GM12878 (cell line): ENCODE measurements at regions not wholly inside any gene's neighbourhood (a gene's known extent, or its start where the extent isn't known, plus 50 kb on each side); places are given as distances from the start of the nearest gene placed in this dataset.

Experiments
- ATAC-seq: fragments of 200-7000 bp; cut with Tn5 transposase; 3 replicates; pipeline ENCODE4 v1.9.1; 2020; ENCODE audit warnings: mild to moderate bottlenecking, moderate library complexity
- BruUV-seq: library from RNA; stranded (reverse); fragments of 400-500 nt; replicated peaks from 2 replicates; lab custom pipeline; 2021; lab: Mats Ljungman, UMichigan
- CTCF ChIA-PET: fragments of 300-600 bp; sonication (Branson Sonifier 250); formaldehyde crosslinking; extraction: SDS; loops from one replicate; lab custom pipeline; 2021; ENCODE audit warnings: inconsistent platforms; lab: Yijun Ruan, JAX
- POLR2A ChIA-PET: fragments of 350-600 bp; formaldehyde crosslinking; extraction: SDS; loops from one replicate; lab custom pipeline; 2021; ENCODE audit warnings: inconsistent platforms; lab: Charles Lee
- RAD21 ChIA-PET: fragments of 300-600 bp; sonication (Branson Sonifier 250); formaldehyde crosslinking; loops from one replicate; lab custom pipeline; 2023; ENCODE audit warnings: antibody characterized with exemption; ENCODE audit not compliant: unreplicated experiment; lab: Charles Lee
- SMC1A ChIA-PET: fragments of 300-600 bp; sonication (Branson Sonifier 250); formaldehyde crosslinking; loops from one replicate; lab custom pipeline; 2023; ENCODE audit not compliant: unreplicated experiment, uncharacterized antibody; lab: Charles Lee
- DNase-seq: peaks from one replicate; pipeline ENCODE4 v3.0.0-alpha.2; 2011; ENCODE audit warnings: low read depth, low spot score
- FAIRE-seq: peaks from 3 replicates; lab custom pipeline; 2011; peaks lifted over from hg19 to GRCh38; lab: Jason Lieb, UNC
- H2AFZ ChIP-seq: 2 replicates; pipeline ENCODE4 v1.6.0; 2011; ENCODE audit warnings: low read depth, low read length, control low read depth; ENCODE audit not compliant: control insufficient read depth
- H3K27ac ChIP-seq: 2 replicates; pipeline ENCODE4 v1.5.1; 2011; ENCODE audit warnings: control low read depth; ENCODE audit not compliant: control insufficient read depth, insufficient read depth
- H3K27me3 ChIP-seq, 2 experiments: replicated peaks in 1 of 2; 2 replicates each; pipeline versions ENCODE4 v1.6.0 to v1.6.1; 2011; ENCODE audit warnings: low read length in 1 of 2; ENCODE audit not compliant: control insufficient read depth in 2 of 2, insufficient read depth in 2 of 2
- H3K36me3 ChIP-seq, 2 experiments: 2 replicates each; pipeline ENCODE4 v1.5.1; 2011; ENCODE audit warnings: low read length in 1 of 2; ENCODE audit not compliant: control insufficient read depth in 2 of 2, insufficient read depth in 2 of 2
- H3K4me1 ChIP-seq: 2 replicates; pipeline ENCODE4 v1.6.1; 2011; ENCODE audit warnings: mild to moderate bottlenecking, low read length, moderate library complexity, mixed read lengths; ENCODE audit not compliant: control insufficient read depth, insufficient read depth
- H3K4me2 ChIP-seq: 2 replicates; pipeline ENCODE4 v1.6.0; 2011; ENCODE audit warnings: control low read depth; ENCODE audit not compliant: control insufficient read depth, insufficient read depth
- H3K4me3 ChIP-seq: fragments of 200-600 bp; sonication (generic); 2 replicates; pipeline ENCODE4 v1.5.1; 2016
- H3K79me2 ChIP-seq: 2 replicates; pipeline ENCODE4 v1.6.0; 2011; ENCODE audit warnings: low read length; ENCODE audit not compliant: control insufficient read depth, insufficient read depth
- H3K9ac ChIP-seq: 2 replicates; pipeline ENCODE4 v1.8.0; 2011; ENCODE audit warnings: low read length, control low read depth, mixed read lengths; ENCODE audit not compliant: control insufficient read depth, insufficient read depth
- H3K9me3 ChIP-seq: replicated peaks from 3 replicates; pipeline ENCODE4 v1.5.1; 2011; ENCODE audit warnings: mild to moderate bottlenecking, low read length; ENCODE audit not compliant: control insufficient read depth, insufficient read depth
- H4K20me1 ChIP-seq: 2 replicates; pipeline ENCODE4 v1.6.0; 2011; ENCODE audit not compliant: control insufficient read depth, insufficient read depth
- CREM ChIP-seq: IDR thresholded peaks from 2 replicates; pipeline ENCODE4 v1.6.1; 2014; ENCODE audit warnings: antibody characterized with exemption, low read depth
- EZH2 ChIP-seq: IDR thresholded peaks from 2 replicates; pipeline ENCODE4 v1.6.1; 2012; ENCODE audit warnings: low read depth, mild to moderate bottlenecking, control low read depth, inconsistent platforms, low read length, borderline replicate concordance; ENCODE audit not compliant: control insufficient read depth
- HDAC6 ChIP-seq: fragments of 200-600 bp; sonication (generic); IDR thresholded peaks from one replicate; pipeline ENCODE4 v1.8.0; 2017; ENCODE audit warnings: antibody characterized with exemption; ENCODE audit not compliant: unreplicated experiment
- IRF4 ChIP-seq: IDR thresholded peaks from 2 replicates; pipeline ENCODE4 v1.6.1; 2011; ENCODE audit warnings: low read depth, low read length
- JUND ChIP-seq: IDR thresholded peaks from 2 replicates; pipeline ENCODE4 v1.6.1; 2012; ENCODE audit warnings: low read depth, mild to moderate bottlenecking, low read length, improper control_type of control experiment, moderate library complexity
- MEF2A ChIP-seq: IDR thresholded peaks from 2 replicates; pipeline ENCODE4 v1.6.1; 2011; ENCODE audit warnings: low read depth, mild to moderate bottlenecking, low read length, moderate library complexity; ENCODE audit not compliant: insufficient read depth
- NKRF ChIP-seq: fragments of 450-650 bp; conservative IDR thresholded peaks from 2 replicates; pipeline ENCODE4 v1.6.1; 2017; ENCODE audit warnings: mild to moderate bottlenecking, moderate library complexity
- POLR2AphosphoS2 ChIP-seq: IDR thresholded peaks from 2 replicates; pipeline ENCODE4 v1.6.1; 2011; ENCODE audit warnings: low read depth, mild to moderate bottlenecking, low read length, improper control_type of control experiment, moderate library complexity
- RBBP5 ChIP-seq: fragments of 200-600 bp; sonication (generic); conservative IDR thresholded peaks from 2 replicates; pipeline ENCODE4 v1.6.1; 2016
- RCOR1 ChIP-seq: conservative IDR thresholded peaks from 2 replicates; pipeline ENCODE4 v1.6.1; 2012; ENCODE audit warnings: low read depth, low read length, improper control_type of control experiment
- SKIL ChIP-seq: fragments of 450-650 bp; IDR thresholded peaks from 2 replicates; pipeline ENCODE4 v1.6.1; 2017; ENCODE audit warnings: mild to moderate bottlenecking, low read depth, inconsistent platforms; ENCODE audit not compliant: poor library complexity, severe bottlenecking
- STAT3 ChIP-seq: IDR thresholded peaks from 2 replicates; pipeline ENCODE4 v1.6.1; 2011; ENCODE audit warnings: low read depth, low read length, improper control_type of control experiment
- TCF12 ChIP-seq: IDR thresholded peaks from 2 replicates; pipeline ENCODE4 v1.6.1; 2011; ENCODE audit warnings: low read depth, mild to moderate bottlenecking, low read length
- WRNIP1 ChIP-seq: IDR thresholded peaks from 2 replicates; pipeline ENCODE4 v1.6.1; 2011; ENCODE audit warnings: low read depth, low read length, improper control_type of control experiment, borderline replicate concordance
- ZNF274 ChIP-seq: IDR thresholded peaks from one replicate; pipeline ENCODE4 v1.8.0; 2011; ENCODE audit not compliant: insufficient read length, insufficient read depth
- ZNF622 ChIP-seq: fragments of 450-650 bp; IDR thresholded peaks from 2 replicates; pipeline ENCODE4 v1.6.1; 2017; ENCODE audit warnings: mild to moderate bottlenecking, inconsistent platforms
- WGBS: methylation state at CpG from one replicate; pipeline ENCODE4 v1.1.6; 2016; ENCODE audit warnings: low lambda C conversion rate; ENCODE audit not compliant: insufficient replicate concordance, insufficient coverage; ENCODE audit errors: missing lambda C conversion rate; 5-methylcytosine and 5-hydroxymethylcytosine counted together
- in situ Hi-C: fragments of 300-500 bp; cut with MboI; formaldehyde crosslinking; loops from 9 replicates; pipeline ENCODE4 v1.14.3; 2018; ENCODE audit warnings: mixed read lengths
- intact Hi-C: fragments of 100-400 bp; cut with micrococcal nuclease; formaldehyde crosslinking; loops from one replicate; pipeline ENCODE4 v1.14.2; 2022; ENCODE audit not compliant: unreplicated experiment

- no peak for TF ChIP-seq HDAC6
- TF ChIP-seq STAT3: no peak
- no peak for TF ChIP-seq CREM
- TF ChIP-seq RBBP5: no peak
- no peak for TF ChIP-seq WRNIP1
- TF ChIP-seq RCOR1: no peak
- Histone ChIP-seq H3K36me3 (no peaks in the 10 kb centered on the region), H3K27me3 (no peaks in the 10 kb centered on the region), H4K20me1 (no peaks in the 10 kb centered on the region), H3K79me2 (no peaks in the 10 kb centered on the region), H3K4me3 (no peak overlapping the region), H2AFZ (no peak overlapping the region), H3K4me2 (no peak overlapping the region), H3K9me3 (no peaks in the 10 kb centered on the region; the same call in 2 of the 3 replicates), H3K27ac (no peak overlapping the region), H3K9ac (no peak overlapping the region), H3K4me1 (no peaks in the 10 kb centered on the region)
- no peak for FAIRE-seq
- no peak for DNase-seq
- SMC1A ChIA-PET: no interaction called here
- intact Hi-C loops (no loop called here), in situ Hi-C loops (loop anchor here (25.0 kb wide), 1 partner anchor 1528 kb away; no protein-coding TSS in a partner anchor)
- CTCF ChIA-PET: interaction anchor here (0.7 kb wide), 1 partner anchor 263 kb away, joined by 3 read pairs; no protein-coding TSS in a partner anchor
- RAD21 ChIA-PET: no interaction called here
- no TSS peak for BruUV-seq
- WGBS: 27% methylated on average over 11 of the region's 11 CpGs
- no peak for ATAC-seq
- POLR2A ChIA-PET: no interaction called here
Measured at GRCh38 chr1:4215391-4215790, 315.3 kb upstream of the C1orf174 start.

GRCh38 chr1:4216231-4216630 lies 316.2 kb upstream of the C1orf174 start:
- RAD21 ChIA-PET: no interaction called here
- FAIRE-seq: no peak
- ATAC-seq: no peak

More at GRCh38 chr1:4216231-4216630, 316.2 kb upstream of the C1orf174 start:
- ChIA-PET SMC1A (no interaction called here), CTCF (no interaction called here)
- no peaks in the 10 kb centered on the region for H3K27me3 ChIP-seq
- H3K27ac ChIP-seq: no peak overlapping the region
- no peaks in the 10 kb centered on the region for H3K79me2 ChIP-seq
- BruUV-seq: no TSS peak
- H3K4me2 ChIP-seq: no peak overlapping the region
- H3K9me3 ChIP-seq: no peaks in the 10 kb centered on the region; the same call in 2 of the 3 replicates
- no peak overlapping the region for H3K9ac ChIP-seq
- no peak for DNase-seq
- in situ Hi-C loops: loop anchor here (25.0 kb wide), 1 partner anchor 1529 kb away; no protein-coding TSS in a partner anchor
- H3K4me1 ChIP-seq: no peaks in the 10 kb centered on the region
- no peak overlapping the region for H2AFZ ChIP-seq
- no peaks in the 10 kb centered on the region for H3K36me3 ChIP-seq
- TF ChIP-seq HDAC6 (no peak), MEF2A (no peak), EZH2 (no peak), ZNF622 (no peak), IRF4 (no peak), JUND (no peak), NKRF (no peak), SKIL (no peak), ZNF274 (no peak), TCF12 (no peak), POLR2AphosphoS2 (no peak)
- TF ChIP-seq, all 136 proteins: peak for 0
- Histone ChIP-seq H4K20me1 (no peaks in the 10 kb centered on the region), H3K4me3 (no peak overlapping the region)
- intact Hi-C loops: no loop called here
- POLR2A ChIA-PET: no interaction called here
